OCI-LY7 (cell line): ENCODE measurements at regions not wholly inside any gene's neighbourhood (a gene's known extent, or its start where the extent isn't known, plus 50 kb on each side); places are given as distances from the start of the nearest gene placed in this dataset.

Experiments used
- CTCF ChIP-seq: fragments of 200-600 bp; sonication (generic); conservative IDR thresholded peaks from 2 replicates; pipeline ENCODE4 v1.5.1; 2014; ENCODE audit warnings: mild to moderate bottlenecking, antibody characterized with exemption, low read length, moderate library complexity, mixed read lengths
- EZH2phosphoT487 ChIP-seq: fragments of 200-600 bp; sonication (generic); IDR thresholded peaks from 2 replicates; pipeline ENCODE4 v1.6.1; 2018; ENCODE audit warnings: low read depth, borderline replicate concordance, mild to moderate bottlenecking, mixed run types, antibody characterized with exemption, low read length, moderate library complexity, mixed read lengths

- TF ChIP-seq EZH2phosphoT487, result no peak
- no peak for TF ChIP-seq CTCF
Measured at GRCh38 chr3:54034971-54035370, 87.4 kb upstream of the CACNA2D3 start.
